ENCODE measurements at regions not wholly inside any gene's neighbourhood (a gene's known extent, or its start where the extent isn't known, plus 50 kb on each side); places are given as distances from the start of the nearest gene placed in this dataset.

DNA sequence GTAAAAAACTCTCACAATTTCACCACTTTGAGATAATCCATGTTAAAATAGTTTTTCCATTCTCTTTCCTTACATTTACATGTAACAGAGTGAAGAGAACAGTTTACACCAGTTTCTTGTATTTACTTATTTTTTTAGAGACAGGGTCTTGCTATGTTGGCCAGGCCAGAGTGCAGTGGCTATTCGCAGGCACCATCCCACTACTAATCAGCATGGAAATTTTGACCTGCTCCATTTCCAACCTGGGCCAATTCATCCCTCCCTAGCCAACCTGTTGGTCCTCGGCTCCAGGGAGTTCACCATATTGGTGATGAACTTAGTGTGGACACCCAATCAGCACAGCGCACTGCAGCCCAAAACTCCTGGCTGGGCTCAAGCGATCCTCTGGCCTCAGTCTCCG is 74.1 kb downstream of the LYZL2 start:
- intact Hi-C loops (cut with DNase I): no loop called here
- TF ChIP-seq, protein P1, sequence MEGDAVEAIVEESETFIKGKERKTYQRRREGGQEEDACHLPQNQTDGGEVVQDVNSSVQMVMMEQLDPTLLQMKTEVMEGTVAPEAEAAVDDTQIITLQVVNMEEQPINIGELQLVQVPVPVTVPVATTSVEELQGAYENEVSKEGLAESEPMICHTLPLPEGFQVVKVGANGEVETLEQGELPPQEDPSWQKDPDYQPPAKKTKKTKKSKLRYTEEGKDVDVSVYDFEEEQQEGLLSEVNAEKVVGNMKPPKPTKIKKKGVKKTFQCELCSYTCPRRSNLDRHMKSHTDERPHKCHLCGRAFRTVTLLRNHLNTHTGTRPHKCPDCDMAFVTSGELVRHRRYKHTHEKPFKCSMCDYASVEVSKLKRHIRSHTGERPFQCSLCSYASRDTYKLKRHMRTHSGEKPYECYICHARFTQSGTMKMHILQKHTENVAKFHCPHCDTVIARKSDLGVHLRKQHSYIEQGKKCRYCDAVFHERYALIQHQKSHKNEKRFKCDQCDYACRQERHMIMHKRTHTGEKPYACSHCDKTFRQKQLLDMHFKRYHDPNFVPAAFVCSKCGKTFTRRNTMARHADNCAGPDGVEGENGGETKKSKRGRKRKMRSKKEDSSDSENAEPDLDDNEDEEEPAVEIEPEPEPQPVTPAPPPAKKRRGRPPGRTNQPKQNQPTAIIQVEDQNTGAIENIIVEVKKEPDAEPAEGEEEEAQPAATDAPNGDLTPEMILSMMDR (IDR thresholded peaks at IDR 0.05): no peak
- no peak for TF ChIP-seq POLR2A (IDR thresholded peaks at IDR 0.05)
- DNase-seq: no peak
- Histone ChIP-seq H3K36me3 (no peaks in the 10 kb centered on the region), H3K4me1 (peaks cover 14 to 15% of the 10 kb centered on the region in 2 donors), H3K27ac (no peak overlapping the region), H3K9me3 (no peaks in the 10 kb centered on the region), H3K4me3 (replicated peaks in 1 of 3) (no peak overlapping the region), H3K27me3 (no peaks in the 10 kb centered on the region)
- WGBS, 2 donors: 96 to 98% methylated on average over 3 to 5 of the region's 5 CpGs

DNA sequence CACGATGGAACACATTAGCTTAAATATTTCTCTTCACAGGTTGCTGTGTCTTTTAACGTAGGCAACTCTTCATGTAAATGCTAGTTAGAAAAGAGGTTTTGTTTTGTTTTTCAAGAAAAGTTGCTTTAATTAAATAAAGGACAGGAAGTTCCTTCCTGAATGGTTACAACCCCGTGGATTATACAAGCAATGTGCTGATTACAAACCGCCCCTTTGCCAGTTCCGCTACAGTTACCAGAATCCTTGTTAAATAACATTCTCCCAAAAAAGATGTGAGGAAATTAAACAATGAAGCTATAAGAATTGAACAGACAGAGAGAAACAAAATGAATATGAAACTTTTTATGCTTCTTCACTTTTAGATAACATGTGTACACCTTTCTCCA is 75.1 kb downstream of the LYZL2 start:
- no peak for DNase-seq
- WGBS, 2 donors: 58 to 62% methylated on average over 5 of the region's 5 CpGs
- Histone ChIP-seq H3K27me3 (no peaks in the 10 kb centered on the region), H3K4me3 (replicated peaks in 1 of 3) (no peak overlapping the region), H3K27ac (peak overlapping the region; percentile 58 to 73 (median 63)), H3K4me1 (peaks cover 14 to 15% of the 10 kb centered on the region in 2 donors), H3K36me3 (no peaks in the 10 kb centered on the region), H3K9me3 (no peaks in the 10 kb centered on the region)
- intact Hi-C loops (cut with DNase I): no loop called here
- TF ChIP-seq, protein P1 (IDR thresholded peaks at IDR 0.05): no peak
- TF ChIP-seq POLR2A (IDR thresholded peaks at IDR 0.05): no peak

- intact Hi-C loops (cut with DNase I): no loop called here
- peak in 1 of 2 donors; percentile 53 for TF ChIP-seq POLR2A (IDR thresholded peaks at IDR 0.05)
- TF ChIP-seq, protein P1 (IDR thresholded peaks at IDR 0.05): no peak
- H3K9me3 ChIP-seq: no peaks in the 10 kb centered on the region
- peak overlapping the region; percentile 58 to 73 (median 63) for H3K27ac ChIP-seq
- H3K4me3 ChIP-seq (replicated peaks in 1 of 3): peak overlapping the region in 1 of 3 donors; percentile 9
- H3K36me3 ChIP-seq: no peaks in the 10 kb centered on the region
- peak; percentile 68 to 76 for DNase-seq
- no peaks in the 10 kb centered on the region for H3K27me3 ChIP-seq
- peaks cover 14 to 15% of the 10 kb centered on the region in 2 donors for H3K4me1 ChIP-seq
- 18 to 19% methylated on average over 12 of the region's 12 CpGs for WGBS, 2 donors
Measured at GRCh38 chr10:30553626-30554439, 75.7 kb downstream of the LYZL2 start.

- no peaks in the 10 kb centered on the region for H3K9me3 ChIP-seq
- H3K36me3 ChIP-seq: no peaks in the 10 kb centered on the region
- 76 to 83% methylated on average over 7 of the region's 7 CpGs for WGBS, 2 donors
- no peak overlapping the region for H3K4me3 ChIP-seq (replicated peaks in 1 of 3)
- TF ChIP-seq, protein P1 (IDR thresholded peaks at IDR 0.05): no peak
- no peak for TF ChIP-seq POLR2A (IDR thresholded peaks at IDR 0.05)
- peak overlapping the region; percentile 23 to 73 (median 63) for H3K27ac ChIP-seq
- no peak for DNase-seq
- H3K27me3 ChIP-seq: no peaks in the 10 kb centered on the region
- intact Hi-C loops (cut with DNase I): no loop called here
- peaks cover 14 to 15% of the 10 kb centered on the region in 2 donors for H3K4me1 ChIP-seq
Measured at GRCh38 chr10:30553018-30553625, 76.4 kb downstream of the LYZL2 start.
